IMR-90 (cell line): ENCODE measurements at regions not wholly inside any gene's neighbourhood (a gene's known extent, or its start where the extent isn't known, plus 50 kb on each side); places are given as distances from the start of the nearest gene placed in this dataset.

Source experiments
- ATAC-seq: fragments of 200-7000 bp; cut with Tn5 transposase; 2 replicates; pipeline ENCODE4 v1.9.1; 2020; ENCODE audit warnings: low read depth, mild to moderate bottlenecking, moderate library complexity
- BruUV-seq: library from RNA; stranded (reverse); fragments of 400-500 nt; replicated peaks from 2 replicates; lab custom pipeline; 2021; lab: Mats Ljungman, UMichigan
- CTCF ChIA-PET: fragments of 300-600 bp; formaldehyde crosslinking; extraction: SDS; loops from one replicate; lab custom pipeline; 2021; ENCODE audit warnings: antibody characterized with exemption; lab: Yijun Ruan, JAX
- POLR2A ChIA-PET: fragments of 300-600 bp; sonication (Branson Sonifier 250); formaldehyde crosslinking; loops from one replicate; lab custom pipeline; 2022; ENCODE audit warnings: antibody characterized with exemption; ENCODE audit not compliant: unreplicated experiment; lab: Charles Lee
- DNase-seq: peaks from one replicate; pipeline ENCODE4 v3.0.0; 2013
- H2AFZ ChIP-seq: replicated peaks from 2 replicates; pipeline ENCODE3; 2013; ENCODE audit warnings: low read length, mild to moderate bottlenecking; ENCODE audit not compliant: poor library complexity
- H2AK5ac ChIP-seq: 2 replicates; pipeline ENCODE4 v1.6.1; 2013; ENCODE audit warnings: low read depth, low read length, inconsistent platforms
- H2AK9ac ChIP-seq: replicated peaks from 2 replicates; pipeline ENCODE3; 2013; ENCODE audit warnings: mild to moderate bottlenecking, low read depth, low read length, moderate library complexity; ENCODE audit not compliant: poor library complexity
- H2BK120ac ChIP-seq: 2 replicates; pipeline ENCODE4 v1.6.1; 2013; ENCODE audit warnings: low read depth, low read length, inconsistent platforms
- H2BK15ac ChIP-seq: 3 replicates; pipeline ENCODE4 v1.6.1; 2013; ENCODE audit warnings: low read depth, low read length, inconsistent platforms
- H2BK20ac ChIP-seq: 2 replicates; pipeline ENCODE4 v1.6.1; 2013; ENCODE audit warnings: low read depth, mild to moderate bottlenecking, inconsistent platforms, low read length, moderate library complexity
- H2BK5ac ChIP-seq: 2 replicates; pipeline ENCODE4 v1.6.1; 2013; ENCODE audit warnings: mild to moderate bottlenecking, low read depth, low read length, inconsistent platforms; ENCODE audit not compliant: poor library complexity, severe bottlenecking
- H3K14ac ChIP-seq: replicated peaks from 2 replicates; pipeline ENCODE4 v1.6.1; 2013; ENCODE audit warnings: low read depth, low read length, inconsistent platforms
- H3K18ac ChIP-seq: 2 replicates; pipeline ENCODE4 v1.6.1; 2013; ENCODE audit warnings: low read depth, low read length, control low read depth
- H3K23ac ChIP-seq: 2 replicates; pipeline ENCODE4 v1.6.1; 2013; ENCODE audit warnings: low read depth, low read length, inconsistent platforms
- H3K27ac ChIP-seq: 2 replicates; pipeline ENCODE4 v1.5.1; 2013; ENCODE audit warnings: mild to moderate bottlenecking, control low read depth, low read length; ENCODE audit not compliant: insufficient read depth
- H3K27me3 ChIP-seq: 2 replicates; pipeline ENCODE4 v1.6.1; 2013; ENCODE audit warnings: low read length; ENCODE audit not compliant: control insufficient read depth, insufficient read depth
- H3K36me3 ChIP-seq: 2 replicates; pipeline ENCODE4 v1.6.1; 2013; ENCODE audit warnings: low read length, mixed read lengths; ENCODE audit not compliant: control insufficient read depth, insufficient read depth
- H3K4ac ChIP-seq: 2 replicates; pipeline ENCODE4 v1.6.1; 2013; ENCODE audit warnings: low read depth, low read length, inconsistent platforms
- H3K4me1 ChIP-seq: 2 replicates; pipeline ENCODE4 v1.6.1; 2013; ENCODE audit warnings: low read length, mixed read lengths; ENCODE audit not compliant: control insufficient read depth, insufficient read depth
- H3K4me2 ChIP-seq: 2 replicates; pipeline ENCODE4 v1.6.1; 2013; ENCODE audit warnings: low read depth, mild to moderate bottlenecking, control low read depth, low read length, moderate library complexity
- H3K4me3 ChIP-seq: 2 replicates; pipeline ENCODE4 v1.5.1; 2013; ENCODE audit warnings: low read depth, mild to moderate bottlenecking, control low read depth, low read length, moderate library complexity; ENCODE audit not compliant: insufficient read depth
- H3K56ac ChIP-seq: 2 replicates; pipeline ENCODE4 v1.6.1; 2013; ENCODE audit warnings: low read length, inconsistent platforms; ENCODE audit not compliant: insufficient read depth; ENCODE audit errors: extremely low read depth
- H3K79me1 ChIP-seq, 2 experiments: 2 replicates each; pipeline ENCODE4 v1.6.1; 2013; ENCODE audit warnings: low read length in 2 of 2, inconsistent platforms in 1 of 2, low read depth in 1 of 2
- H3K9ac ChIP-seq: 2 replicates; pipeline ENCODE4 v1.6.1; 2013; ENCODE audit warnings: low read depth, low read length, control low read depth
- H3K9me1 ChIP-seq: 2 replicates; pipeline ENCODE4 v1.6.1; 2013; ENCODE audit warnings: low read length, inconsistent platforms; ENCODE audit not compliant: insufficient read depth
- H3K9me3 ChIP-seq: 2 replicates; pipeline ENCODE4 v1.6.1; 2013; ENCODE audit warnings: low read length; ENCODE audit not compliant: control insufficient read depth, insufficient read depth
- H4K20me1 ChIP-seq: 2 replicates; pipeline ENCODE4 v1.6.1; 2013; ENCODE audit warnings: low read length, inconsistent platforms; ENCODE audit not compliant: insufficient read depth
- H4K5ac ChIP-seq: 2 replicates; pipeline ENCODE4 v1.6.1; 2013; ENCODE audit warnings: mild to moderate bottlenecking, low read depth, low read length, control low read depth
- H4K8ac ChIP-seq, 2 experiments: 2 replicates each; pipeline ENCODE4 v1.6.1; 2013; ENCODE audit warnings: low read depth in 2 of 2, low read length in 2 of 2, control low read depth in 1 of 2, inconsistent platforms in 1 of 2
- H4K91ac ChIP-seq: 2 replicates; pipeline ENCODE4 v1.6.1; 2013; ENCODE audit warnings: low read depth, low read length, inconsistent platforms; ENCODE audit not compliant: insufficient read depth
- BHLHE40 ChIP-seq: fragments of 150-350 bp; IDR thresholded peaks from 2 replicates; pipeline ENCODE4 v1.6.1; 2016; ENCODE audit warnings: mild to moderate bottlenecking, low read depth, low read length
- CHD1 ChIP-seq: IDR thresholded peaks from 2 replicates; pipeline ENCODE4 v1.6.1; 2012; ENCODE audit warnings: low read depth, low read length, improper control_type of control experiment
- MAZ ChIP-seq: IDR thresholded peaks from 2 replicates; pipeline ENCODE4 v1.6.1; 2012; ENCODE audit warnings: low read depth, mild to moderate bottlenecking, low read length, improper control_type of control experiment, moderate library complexity, borderline replicate concordance
- MXI1 ChIP-seq: IDR thresholded peaks from 2 replicates; pipeline ENCODE4 v1.6.1; 2012; ENCODE audit warnings: low read depth, mild to moderate bottlenecking, low read length, moderate library complexity, borderline replicate concordance
- NFE2L2 ChIP-seq: fragments of 150-350 bp; IDR thresholded peaks from 2 replicates; pipeline ENCODE4 v1.6.1; 2016; ENCODE audit warnings: low read depth, mild to moderate bottlenecking, low read length
- POLR2A ChIP-seq: IDR thresholded peaks from 2 replicates; pipeline ENCODE4 v1.6.1; 2012; ENCODE audit warnings: mild to moderate bottlenecking, low read depth, low read length
- RAD21 ChIP-seq: IDR thresholded peaks from 2 replicates; pipeline ENCODE4 v1.6.1; 2012; ENCODE audit warnings: low read length, improper control_type of control experiment
- RCOR1 ChIP-seq: IDR thresholded peaks from 2 replicates; pipeline ENCODE4 v1.6.1; 2012; ENCODE audit warnings: mild to moderate bottlenecking, low read length, improper control_type of control experiment; ENCODE audit not compliant: insufficient replicate concordance
- SMC3 ChIP-seq: fragments of 150-350 bp; IDR thresholded peaks from 2 replicates; pipeline ENCODE4 v1.6.1; 2016; ENCODE audit warnings: low read depth, mild to moderate bottlenecking, antibody characterized with exemption, low read length, moderate library complexity
- WGBS, 2 experiments: methylation state at CpG; one replicate each; pipeline versions ENCODE4 v1.1.5 to v1.1.7; 2013; ENCODE audit warnings: missing lambda C conversion rate in 2 of 2; ENCODE audit not compliant: insufficient read length in 1 of 2; ENCODE audit errors: extremely low coverage in 2 of 2; 5-methylcytosine and 5-hydroxymethylcytosine counted together
- dilution Hi-C: fragments of 300-500 bp; cut with HindIII; formaldehyde crosslinking; loops from one replicate; pipeline ENCODE4 v1.14.3; 2018; ENCODE audit warnings: low sequenced_read_pairs; ENCODE audit not compliant: unreplicated experiment
- in situ Hi-C: fragments of 300-500 bp; cut with MboI; formaldehyde crosslinking; loops from 3 replicates; pipeline ENCODE4 v1.14.3; 2019; ENCODE audit warnings: low sequenced_read_pairs, inconsistent platforms, mixed read lengths
- intact Hi-C: fragments of 100-400 bp; cut with micrococcal nuclease; formaldehyde crosslinking; loops from 2 replicates; pipeline ENCODE4 v1.10.0; 2022
- TF ChIP-seq, protein P1 (sequence below): conservative IDR thresholded peaks from 2 replicates; pipeline ENCODE4 v1.5.1; 2012; ENCODE audit warnings: mild to moderate bottlenecking, low read depth, low read length, improper control_type of control experiment

GRCh38 chr5:2861605-2862004 lies 110.1 kb upstream of the IRX2 start:
- no CpG with 5 or more reads among the region's 7 CpGs for WGBS, 2 experiments
- no peak overlapping the region for H2BK5ac ChIP-seq
- no peak overlapping the region for H4K5ac ChIP-seq
- DNase-seq: no peak
- H2AK9ac ChIP-seq: no peak overlapping the region
- no peak overlapping the region for H2BK20ac ChIP-seq
- in situ Hi-C loops (no loop called here), dilution Hi-C loops (no loop called here), intact Hi-C loops (no loop called here)
- no peak overlapping the region for H3K4me3 ChIP-seq
- TF ChIP-seq BHLHE40: no peak
- no peak for TF ChIP-seq POLR2A
- no peak for TF ChIP-seq MAZ
- TF ChIP-seq, protein P1, sequence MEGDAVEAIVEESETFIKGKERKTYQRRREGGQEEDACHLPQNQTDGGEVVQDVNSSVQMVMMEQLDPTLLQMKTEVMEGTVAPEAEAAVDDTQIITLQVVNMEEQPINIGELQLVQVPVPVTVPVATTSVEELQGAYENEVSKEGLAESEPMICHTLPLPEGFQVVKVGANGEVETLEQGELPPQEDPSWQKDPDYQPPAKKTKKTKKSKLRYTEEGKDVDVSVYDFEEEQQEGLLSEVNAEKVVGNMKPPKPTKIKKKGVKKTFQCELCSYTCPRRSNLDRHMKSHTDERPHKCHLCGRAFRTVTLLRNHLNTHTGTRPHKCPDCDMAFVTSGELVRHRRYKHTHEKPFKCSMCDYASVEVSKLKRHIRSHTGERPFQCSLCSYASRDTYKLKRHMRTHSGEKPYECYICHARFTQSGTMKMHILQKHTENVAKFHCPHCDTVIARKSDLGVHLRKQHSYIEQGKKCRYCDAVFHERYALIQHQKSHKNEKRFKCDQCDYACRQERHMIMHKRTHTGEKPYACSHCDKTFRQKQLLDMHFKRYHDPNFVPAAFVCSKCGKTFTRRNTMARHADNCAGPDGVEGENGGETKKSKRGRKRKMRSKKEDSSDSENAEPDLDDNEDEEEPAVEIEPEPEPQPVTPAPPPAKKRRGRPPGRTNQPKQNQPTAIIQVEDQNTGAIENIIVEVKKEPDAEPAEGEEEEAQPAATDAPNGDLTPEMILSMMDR: no peak
- TF ChIP-seq RCOR1: no peak
- TF ChIP-seq MXI1: no peak
- TF ChIP-seq CHD1: no peak
- TF ChIP-seq RAD21: no peak
- TF ChIP-seq SMC3: no peak
- no peak for TF ChIP-seq NFE2L2
- ChIA-PET CTCF (no interaction called here), POLR2A (no interaction called here)
- H2AFZ ChIP-seq: no peak overlapping the region
- H3K4ac ChIP-seq: no peak overlapping the region
- no peak overlapping the region for H3K56ac ChIP-seq
- H4K8ac ChIP-seq: no peak overlapping the region
- no peak overlapping the region for H3K18ac ChIP-seq
- H3K27ac ChIP-seq: no peak overlapping the region
- H3K27me3 ChIP-seq: no peaks in the 10 kb centered on the region
- BruUV-seq: no TSS peak
- no peak for ATAC-seq
- no peak overlapping the region for H3K14ac ChIP-seq
- H2BK15ac ChIP-seq: no peak overlapping the region
- no peak overlapping the region for H4K91ac ChIP-seq
- H3K9me3 ChIP-seq: peaks cover 30% of the 10 kb centered on the region
- H3K79me1 ChIP-seq: no peaks in the 10 kb centered on the region
- H3K4me1 ChIP-seq: no peaks in the 10 kb centered on the region
- H3K9me1 ChIP-seq: no peaks in the 10 kb centered on the region
- no peaks in the 10 kb centered on the region for H4K20me1 ChIP-seq
- no peak overlapping the region for H3K23ac ChIP-seq
- H3K9ac ChIP-seq: no peak overlapping the region
- no peaks in the 10 kb centered on the region for H3K36me3 ChIP-seq
- no peak overlapping the region for H2BK120ac ChIP-seq
- H2AK5ac ChIP-seq: no peak overlapping the region
- no peak overlapping the region for H3K4me2 ChIP-seq
